ENCODE measurements at regions not wholly inside any gene's neighbourhood (a gene's known extent, or its start where the extent isn't known, plus 50 kb on each side); places are given as distances from the start of the nearest gene placed in this dataset.
"Not testable (repeated sequence)": the region's sequence is repeated elsewhere in the genome, so short reads cannot be mapped to it uniquely, and the experiment has no call there.

GRCh38 chr13:111058339-111058738 lies 56.8 kb upstream of the ARHGEF7 start:
- CTCF ChIA-PET: interaction anchor here (2.0 kb wide), 1 partner anchor 9 kb away, joined by 10 read pairs; no protein-coding TSS in a partner anchor
- H3K9me3 ChIP-seq (ENCODE audit: control extremely low read depth in 1 of 5, control insufficient read depth in 4 of 5, insufficient read depth in 2 of 5, low read depth in 1 of 5, low read length in 4 of 5); H3K27ac ChIP-seq (ENCODE audit: insufficient read depth in 1 of 2, low read depth in 1 of 2, low read length in 2 of 2, poor library complexity in 1 of 2, severe bottlenecking in 2 of 2); H3K4me3 ChIP-seq (ENCODE audit: control insufficient read depth in 1 of 7, extremely low read depth in 1 of 7, insufficient read depth in 4 of 7, low read depth in 2 of 7, low read length in 6 of 7); DNase-seq; H3K27me3 ChIP-seq (replicated peaks in 2 of 5; ENCODE audit: control insufficient read depth in 4 of 5, insufficient read depth in 5 of 5, low read length in 4 of 5); POLR2A ChIA-PET; H3K36me3 ChIP-seq (ENCODE audit: control insufficient read depth in 4 of 4, insufficient read depth in 4 of 4, low read length in 3 of 4); H3K4me1 ChIP-seq (ENCODE audit: control extremely low read depth in 1 of 4, control insufficient read depth in 4 of 4, insufficient read depth in 4 of 4, low read length in 3 of 4): not testable (repeated sequence)

GRCh38 chr13:111051726-111052232 lies 63.3 kb upstream of the ARHGEF7 start:
- 94% methylated on average over 12 of the region's 21 CpGs for WGBS (ENCODE audit: insufficient coverage)
- H3K27me3 ChIP-seq (replicated peaks in 2 of 5; ENCODE audit: control insufficient read depth in 4 of 5, insufficient read depth in 5 of 5, low read length in 4 of 5); H3K4me1 ChIP-seq (ENCODE audit: control extremely low read depth in 1 of 4, control insufficient read depth in 4 of 4, insufficient read depth in 4 of 4, low read length in 3 of 4); H3K9me3 ChIP-seq (ENCODE audit: control extremely low read depth in 1 of 5, control insufficient read depth in 4 of 5, insufficient read depth in 2 of 5, low read depth in 1 of 5, low read length in 4 of 5); H3K27ac ChIP-seq (ENCODE audit: insufficient read depth in 1 of 2, low read depth in 1 of 2, low read length in 2 of 2, poor library complexity in 1 of 2, severe bottlenecking in 2 of 2); H3K4me3 ChIP-seq (ENCODE audit: control insufficient read depth in 1 of 7, extremely low read depth in 1 of 7, insufficient read depth in 4 of 7, low read depth in 2 of 7, low read length in 6 of 7); POLR2A ChIA-PET; H3K36me3 ChIP-seq (ENCODE audit: control insufficient read depth in 4 of 4, insufficient read depth in 4 of 4, low read length in 3 of 4); DNase-seq: not testable (repeated sequence)
- CTCF ChIA-PET: interaction anchor here (1.5 kb wide), 1 partner anchor 16 kb away, joined by 3 read pairs; no protein-coding TSS in a partner anchor

- no peak overlapping the region for H3K4me3 ChIP-seq (ENCODE audit: control insufficient read depth in 1 of 7, extremely low read depth in 1 of 7, insufficient read depth in 4 of 7, low read depth in 2 of 7, low read length in 6 of 7)
- WGBS (ENCODE audit: insufficient coverage): 90% methylated on average over 3 of the region's 6 CpGs
- H3K9me3 ChIP-seq (ENCODE audit: control extremely low read depth in 1 of 5, control insufficient read depth in 4 of 5, insufficient read depth in 2 of 5, low read depth in 1 of 5, low read length in 4 of 5): no peaks in the 10 kb centered on the region
- H3K4me1 ChIP-seq (ENCODE audit: control extremely low read depth in 1 of 4, control insufficient read depth in 4 of 4, insufficient read depth in 4 of 4, low read length in 3 of 4): no peaks in the 10 kb centered on the region
- H3K27ac ChIP-seq (ENCODE audit: insufficient read depth in 1 of 2, low read depth in 1 of 2, low read length in 2 of 2, poor library complexity in 1 of 2, severe bottlenecking in 2 of 2): no peak overlapping the region
- no peaks in the 10 kb centered on the region for H3K27me3 ChIP-seq (replicated peaks in 2 of 5; ENCODE audit: control insufficient read depth in 4 of 5, insufficient read depth in 5 of 5, low read length in 4 of 5)
- no peak for DNase-seq
- no peaks in the 10 kb centered on the region for H3K36me3 ChIP-seq (ENCODE audit: control insufficient read depth in 4 of 4, insufficient read depth in 4 of 4, low read length in 3 of 4)
- POLR2A ChIA-PET: no interaction called here
- CTCF ChIA-PET: interaction anchor here (1.5 kb wide), 1 partner anchor 17 kb away, joined by 3 read pairs; no protein-coding TSS in a partner anchor
Observed at GRCh38 chr13:111051041-111051725, 63.9 kb upstream of the ARHGEF7 start.

- POLR2A ChIA-PET: no interaction called here
- Histone ChIP-seq H3K4me3 (ENCODE audit: control insufficient read depth in 1 of 7, extremely low read depth in 1 of 7, insufficient read depth in 4 of 7, low read depth in 2 of 7, low read length in 6 of 7) (no peak overlapping the region), H3K9me3 (ENCODE audit: control extremely low read depth in 1 of 5, control insufficient read depth in 4 of 5, insufficient read depth in 2 of 5, low read depth in 1 of 5, low read length in 4 of 5) (no peaks in the 10 kb centered on the region), H3K27ac (ENCODE audit: insufficient read depth in 1 of 2, low read depth in 1 of 2, low read length in 2 of 2, poor library complexity in 1 of 2, severe bottlenecking in 2 of 2) (no peak overlapping the region), H3K27me3 (replicated peaks in 2 of 5; ENCODE audit: control insufficient read depth in 4 of 5, insufficient read depth in 5 of 5, low read length in 4 of 5) (no peaks in the 10 kb centered on the region), H3K4me1 (ENCODE audit: control extremely low read depth in 1 of 4, control insufficient read depth in 4 of 4, insufficient read depth in 4 of 4, low read length in 3 of 4) (no peaks in the 10 kb centered on the region), H3K36me3 (ENCODE audit: control insufficient read depth in 4 of 4, insufficient read depth in 4 of 4, low read length in 3 of 4) (no peaks in the 10 kb centered on the region)
- CTCF ChIA-PET: interaction anchor here (1.5 kb wide), 1 partner anchor 17 kb away, joined by 3 read pairs; no protein-coding TSS in a partner anchor
- 80% methylated on average over 3 of the region's 4 CpGs for WGBS (ENCODE audit: insufficient coverage)
- no peak for DNase-seq
Observed at GRCh38 chr13:111050539-111050879, 64.6 kb upstream of the ARHGEF7 start.

- Histone ChIP-seq H3K9me3 (ENCODE audit: control extremely low read depth in 1 of 5, control insufficient read depth in 4 of 5, insufficient read depth in 2 of 5, low read depth in 1 of 5, low read length in 4 of 5) (no peaks in the 10 kb centered on the region), H3K27me3 (replicated peaks in 2 of 5; ENCODE audit: control insufficient read depth in 4 of 5, insufficient read depth in 5 of 5, low read length in 4 of 5) (no peaks in the 10 kb centered on the region), H3K27ac (ENCODE audit: insufficient read depth in 1 of 2, low read depth in 1 of 2, low read length in 2 of 2, poor library complexity in 1 of 2, severe bottlenecking in 2 of 2) (no peak overlapping the region), H3K36me3 (ENCODE audit: control insufficient read depth in 4 of 4, insufficient read depth in 4 of 4, low read length in 3 of 4) (no peaks in the 10 kb centered on the region), H3K4me1 (ENCODE audit: control extremely low read depth in 1 of 4, control insufficient read depth in 4 of 4, insufficient read depth in 4 of 4, low read length in 3 of 4) (no peaks in the 10 kb centered on the region), H3K4me3 (ENCODE audit: control insufficient read depth in 1 of 7, extremely low read depth in 1 of 7, insufficient read depth in 4 of 7, low read depth in 2 of 7, low read length in 6 of 7) (no peak overlapping the region)
- WGBS (ENCODE audit: insufficient coverage): 87% methylated on average over 15 of the region's 19 CpGs
- ChIA-PET POLR2A (no interaction called here), CTCF (interaction anchor here (1.4 to 1.5 kb wide), 2 partner anchors 18 to 826 kb away, joined by 3 read pairs; no protein-coding TSS in a partner anchor)
- DNase-seq: peak in 1 of 3 donors; percentile 2
Observed at GRCh38 chr13:111049791-111050538, 65.1 kb upstream of the ARHGEF7 start.

GRCh38 chr13:111048387-111048786 lies 66.7 kb upstream of the ARHGEF7 start:
- H3K9me3 ChIP-seq (ENCODE audit: control extremely low read depth in 1 of 5, control insufficient read depth in 4 of 5, insufficient read depth in 2 of 5, low read depth in 1 of 5, low read length in 4 of 5): no peaks in the 10 kb centered on the region
- POLR2A ChIA-PET: no interaction called here
- H3K4me1 ChIP-seq (ENCODE audit: control extremely low read depth in 1 of 4, control insufficient read depth in 4 of 4, insufficient read depth in 4 of 4, low read length in 3 of 4): no peaks in the 10 kb centered on the region
- no peak overlapping the region for H3K4me3 ChIP-seq (ENCODE audit: control insufficient read depth in 1 of 7, extremely low read depth in 1 of 7, insufficient read depth in 4 of 7, low read depth in 2 of 7, low read length in 6 of 7)
- H3K36me3 ChIP-seq (ENCODE audit: control insufficient read depth in 4 of 4, insufficient read depth in 4 of 4, low read length in 3 of 4): no peaks in the 10 kb centered on the region
- no peak for DNase-seq
- WGBS (ENCODE audit: insufficient coverage): 90% methylated on average over 5 of the region's 8 CpGs
- peaks cover 0 to 2% (median 0%) of the 10 kb centered on the region in 5 experiments for H3K27me3 ChIP-seq (replicated peaks in 2 of 5; ENCODE audit: control insufficient read depth in 4 of 5, insufficient read depth in 5 of 5, low read length in 4 of 5)
- CTCF ChIA-PET: interaction anchor here (1.0 kb wide), 1 partner anchor 174 kb away, joined by 4 read pairs; no protein-coding TSS in a partner anchor
- no peak overlapping the region for H3K27ac ChIP-seq (ENCODE audit: insufficient read depth in 1 of 2, low read depth in 1 of 2, low read length in 2 of 2, poor library complexity in 1 of 2, severe bottlenecking in 2 of 2)

GRCh38 chr13:111047326-111047725 lies 67.8 kb upstream of the ARHGEF7 start:
- WGBS (ENCODE audit: insufficient coverage): 83% methylated on average over 3 of the region's 5 CpGs
- no peak for DNase-seq
- ChIA-PET POLR2A (no interaction called here), CTCF (no interaction called here)
- Histone ChIP-seq H3K4me3 (ENCODE audit: control insufficient read depth in 1 of 7, extremely low read depth in 1 of 7, insufficient read depth in 4 of 7, low read depth in 2 of 7, low read length in 6 of 7) (no peak overlapping the region), H3K27ac (ENCODE audit: insufficient read depth in 1 of 2, low read depth in 1 of 2, low read length in 2 of 2, poor library complexity in 1 of 2, severe bottlenecking in 2 of 2) (no peak overlapping the region), H3K36me3 (ENCODE audit: control insufficient read depth in 4 of 4, insufficient read depth in 4 of 4, low read length in 3 of 4) (no peaks in the 10 kb centered on the region), H3K4me1 (ENCODE audit: control extremely low read depth in 1 of 4, control insufficient read depth in 4 of 4, insufficient read depth in 4 of 4, low read length in 3 of 4) (no peaks in the 10 kb centered on the region), H3K9me3 (ENCODE audit: control extremely low read depth in 1 of 5, control insufficient read depth in 4 of 5, insufficient read depth in 2 of 5, low read depth in 1 of 5, low read length in 4 of 5) (no peaks in the 10 kb centered on the region), H3K27me3 (replicated peaks in 2 of 5; ENCODE audit: control insufficient read depth in 4 of 5, insufficient read depth in 5 of 5, low read length in 4 of 5) (peaks cover 0 to 7% (median 2%) of the 10 kb centered on the region in 5 experiments)
